NCI-H82 treated with DMSO at 0.1 percent for 48 hours (cell line): ENCODE measurements at regions not wholly inside any gene's neighbourhood (a gene's known extent, or its start where the extent isn't known, plus 50 kb on each side); places are given as distances from the start of the nearest gene placed in this dataset.
"Not testable (repeated sequence)": the region's sequence is repeated elsewhere in the genome, so short reads cannot be mapped to it uniquely, and the experiment has no call there.

ENCODE experiments used
- DNase-seq: peaks from one replicate; lab custom pipeline; 2025; ENCODE audit not compliant: unreplicated experiment; lab: John Stamatoyannopoulos, UW

GRCh38 chr2:12603781-12604295 lies 112.9 kb upstream of the TRIB2 start:
- no peak for DNase-seq

DNA sequence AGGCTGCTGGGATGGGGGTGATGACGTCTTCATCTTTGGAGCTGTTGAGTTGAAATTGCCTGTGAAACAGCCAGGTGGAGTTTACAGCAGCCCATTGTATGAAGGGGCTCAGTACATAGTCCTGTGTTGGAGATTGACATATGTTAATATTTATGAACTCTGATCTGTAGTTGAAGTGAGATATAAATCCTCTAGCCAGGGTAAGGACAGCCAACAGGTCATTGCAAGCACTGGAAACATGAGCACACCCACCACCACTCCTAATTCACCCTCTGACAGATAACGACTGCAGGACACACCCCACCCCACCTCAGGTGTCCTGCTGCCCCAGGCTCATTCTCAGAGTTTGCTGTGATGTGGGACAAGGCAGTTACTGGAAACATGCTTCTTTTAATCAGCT lies 112.4 kb upstream of the TRIB2 start:
- DNase-seq = no peak

DNA sequence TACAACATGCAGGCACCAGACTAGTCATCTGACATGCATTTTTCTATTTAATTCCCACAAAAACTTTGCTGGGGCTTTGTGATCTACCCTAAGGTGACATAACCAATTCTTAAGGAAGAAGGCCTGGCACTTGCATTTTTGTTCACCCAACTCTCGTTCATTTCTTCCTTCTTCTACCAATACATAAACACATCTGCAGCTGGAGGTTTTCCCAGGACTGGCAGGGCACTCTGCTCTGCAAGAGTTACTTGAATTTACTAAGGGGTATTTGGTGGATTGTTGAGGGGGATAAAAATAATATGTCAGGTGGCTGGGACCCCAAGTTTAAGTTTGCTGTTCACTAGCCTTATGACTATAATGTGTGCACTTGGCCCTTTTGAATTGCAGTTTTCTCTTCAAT lies 111.4 kb upstream of the TRIB2 start:
- no peak for DNase-seq

GRCh38 chr2:12605936-12606335 lies 110.8 kb upstream of the TRIB2 start:
- DNase-seq = no peak

- DNase-seq = no peak
These were observed 110.2 kb upstream of the TRIB2 start for GRCh38 chr2:12606472-12607000.

- DNase-seq = no peak
These were observed 108.8 kb upstream of the TRIB2 start for GRCh38 chr2:12607971-12608370.

GRCh38 chr2:12610314-12610713 lies 106.4 kb upstream of the TRIB2 start:
- no peak for DNase-seq

GRCh38 chr2:12612168-12612567 lies 104.6 kb upstream of the TRIB2 start:
- DNase-seq = no peak

GRCh38 chr2:12612671-12613070 lies 104.1 kb upstream of the TRIB2 start:
- no peak for DNase-seq

- DNase-seq = no peak
These were observed 103.5 kb upstream of the TRIB2 start for GRCh38 chr2:12613137-12613835.

DNA sequence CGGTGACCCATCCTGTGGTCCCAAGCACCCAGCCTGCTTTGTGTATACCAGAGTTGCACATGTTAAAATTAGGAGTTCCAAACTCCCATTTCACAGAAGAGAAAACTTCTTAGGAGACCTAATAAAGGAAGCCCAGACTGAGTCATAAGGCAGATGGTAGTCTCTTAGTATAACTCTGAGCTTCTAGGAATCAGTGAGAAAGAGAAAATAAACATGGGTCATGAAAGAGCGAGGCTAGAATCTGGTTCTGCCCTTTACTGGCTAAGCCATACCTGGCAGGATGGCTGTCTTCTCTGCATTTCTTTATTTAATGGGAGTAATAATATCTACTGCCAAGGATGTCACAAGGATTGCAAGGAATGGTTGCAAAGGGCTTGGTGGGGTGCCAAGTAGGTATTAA lies 101.2 kb upstream of the TRIB2 start:
- DNase-seq = no peak

DNA sequence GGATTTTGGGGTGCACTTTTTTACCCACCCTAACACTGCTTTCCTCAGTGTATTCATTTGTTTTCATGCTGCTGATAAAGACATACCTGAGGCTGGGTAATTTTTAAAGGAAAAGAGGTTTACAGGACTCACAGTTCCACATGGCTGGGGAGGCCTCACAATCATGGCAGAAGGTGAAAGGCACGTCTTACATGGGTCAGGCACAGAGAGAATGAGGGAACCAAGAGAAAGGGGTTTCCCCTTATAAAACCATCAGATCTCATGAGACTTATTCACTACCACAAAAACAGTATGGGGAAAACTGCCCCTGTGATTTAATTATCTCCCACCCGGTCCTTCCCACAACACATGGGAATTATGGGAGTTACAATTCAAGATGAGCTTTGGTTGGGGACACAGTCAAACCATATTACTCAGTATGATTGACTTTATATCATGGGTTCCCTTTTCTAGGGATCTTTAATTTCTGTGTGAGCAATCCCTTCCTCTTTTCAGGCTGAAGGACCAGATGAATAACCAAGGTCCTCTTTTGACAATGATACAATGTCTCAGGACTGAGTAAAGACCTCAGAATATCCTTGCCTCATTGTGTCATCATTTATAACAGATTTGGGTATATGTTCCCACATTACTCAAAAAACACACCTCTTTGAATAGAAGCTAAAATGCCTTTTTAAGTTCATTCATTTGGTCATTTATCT lies 100.1 kb upstream of the TRIB2 start:
- DNase-seq = no peak

- no peak for DNase-seq
These were observed 99.4 kb upstream of the TRIB2 start for GRCh38 chr2:12617366-12617765.

- no peak for DNase-seq
These were observed 98.9 kb upstream of the TRIB2 start for GRCh38 chr2:12617853-12618252.

DNA sequence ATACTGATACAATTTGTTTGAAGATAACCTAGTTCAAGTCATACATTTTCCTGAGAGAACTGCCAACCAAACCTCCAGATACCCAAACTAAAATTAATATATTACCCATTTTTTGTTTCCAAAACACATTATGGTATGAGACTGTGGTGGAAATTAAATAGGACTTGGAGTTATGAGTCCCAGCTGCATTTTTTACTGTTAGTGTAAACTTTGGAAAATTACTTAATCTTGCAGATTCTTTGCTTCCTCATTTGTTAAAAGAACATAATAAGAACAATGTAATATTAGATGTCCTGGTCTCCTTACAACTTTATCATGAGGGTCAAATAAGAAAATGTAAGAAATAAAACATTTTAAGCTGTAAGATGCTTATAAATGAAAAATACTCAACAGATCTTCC lies 98.2 kb upstream of the TRIB2 start:
- DNase-seq = no peak

DNA sequence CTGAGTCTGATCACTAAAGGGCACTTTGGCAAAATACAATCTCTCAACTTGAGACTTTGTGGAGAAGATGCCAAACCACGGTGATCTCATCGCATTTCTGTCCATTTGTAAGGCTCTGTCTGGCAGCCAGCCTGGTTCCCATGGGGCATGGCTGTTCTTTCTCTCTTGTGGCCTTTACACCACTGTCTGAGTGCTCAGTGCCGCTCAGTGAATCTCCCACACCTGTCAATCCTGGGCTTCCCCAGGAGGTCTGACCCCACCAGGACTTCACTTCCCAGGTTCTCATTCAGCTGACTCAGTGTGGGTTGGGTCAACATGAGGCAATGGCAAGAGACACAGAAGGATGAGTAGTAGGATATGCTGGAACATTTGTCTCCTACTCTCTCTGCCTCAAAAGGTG lies 96.8 kb upstream of the TRIB2 start:
- DNase-seq = no peak

GRCh38 chr2:12620759-12621158 lies 96.0 kb upstream of the TRIB2 start:
- no peak for DNase-seq

DNA sequence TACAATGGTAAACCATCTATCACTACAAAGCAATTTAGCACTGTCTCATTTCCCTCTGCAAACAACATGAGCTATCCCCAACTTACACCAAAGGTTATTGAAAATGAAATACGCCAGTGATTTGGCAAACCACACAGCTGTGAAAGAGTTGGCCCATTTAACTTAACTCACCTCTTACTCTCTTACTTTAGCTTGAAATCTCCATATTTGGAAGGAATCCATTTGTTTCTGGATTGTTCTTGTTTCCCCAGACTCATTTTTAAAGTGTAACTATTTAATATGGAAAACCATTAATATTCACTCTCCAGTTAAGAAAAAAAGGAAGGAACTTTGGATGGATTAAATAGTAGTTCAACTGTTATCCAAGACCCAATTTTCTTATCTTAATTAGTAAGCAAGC lies 93.7 kb upstream of the TRIB2 start:
- no peak for DNase-seq

GRCh38 chr2:12624384-12624783 lies 92.4 kb upstream of the TRIB2 start:
- DNase-seq = no peak

DNA sequence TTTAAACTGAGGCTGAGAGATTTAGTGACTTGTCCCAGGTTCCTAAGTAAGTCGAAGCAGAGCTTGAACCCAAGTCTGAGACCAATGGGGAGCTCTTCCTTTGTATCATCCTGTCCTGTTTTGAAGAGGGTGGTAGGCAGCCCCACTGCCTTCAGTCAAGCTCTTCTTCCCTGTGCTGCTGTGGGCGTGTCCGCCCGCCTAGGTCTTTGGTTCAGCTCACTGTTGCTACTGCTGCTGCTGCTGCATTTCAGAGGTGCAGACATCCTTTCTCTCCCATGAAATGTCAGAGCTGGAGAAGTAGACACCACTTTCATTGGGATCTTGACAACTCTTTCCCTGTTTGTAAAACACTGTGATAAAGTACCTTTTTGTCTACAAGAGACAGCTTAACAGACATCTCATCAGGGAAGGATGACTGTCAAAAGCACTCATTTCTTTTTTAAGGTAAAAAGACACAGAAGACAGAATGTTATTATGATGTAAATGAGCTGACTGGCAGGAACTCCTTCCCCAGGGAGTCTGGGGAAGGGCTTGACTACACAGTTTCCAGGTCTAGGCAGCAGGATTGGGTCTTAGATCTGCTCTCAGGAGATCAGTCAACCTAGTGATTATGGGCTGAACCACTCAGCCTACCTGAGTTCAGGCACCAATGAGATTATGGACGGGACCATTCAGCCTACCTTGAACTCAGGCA lies 91.7 kb upstream of the TRIB2 start:
- no peak for DNase-seq

DNA sequence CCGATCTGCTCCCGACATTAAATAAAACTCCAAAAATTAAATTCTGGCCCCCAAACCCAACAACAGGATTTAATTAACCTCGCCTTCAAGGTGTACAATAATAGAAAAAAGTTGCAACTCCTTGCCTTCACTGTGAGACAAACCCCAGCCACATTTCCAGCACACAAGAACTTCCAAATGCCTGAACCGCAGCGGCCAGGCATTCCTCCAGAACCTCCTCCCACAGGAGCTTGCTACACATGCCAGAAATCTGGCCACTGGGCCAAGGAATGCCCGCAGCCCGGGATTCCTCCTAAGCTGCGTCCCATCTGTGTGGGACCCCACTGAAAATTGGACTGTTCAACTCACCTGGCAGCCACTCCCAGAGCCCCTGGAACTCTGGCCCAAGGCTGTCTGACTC lies 88.2 kb upstream of the TRIB2 start:
- not testable (repeated sequence) for DNase-seq
